ENCODE measurements at regions not wholly inside any gene's neighbourhood (a gene's known extent, or its start where the extent isn't known, plus 50 kb on each side); places are given as distances from the start of the nearest gene placed in this dataset.

- TF ChIP-seq CTCF (IDR thresholded peaks at IDR 0.05): no peak
- TF ChIP-seq POLR2A (IDR thresholded peaks at IDR 0.05): no peak
Measured at GRCh38 chrX:138408101-138408500, 303.4 kb downstream of the FGF13 start.
